HG02884 (cell line): ENCODE measurements at regions not wholly inside any gene's neighbourhood (a gene's known extent, or its start where the extent isn't known, plus 50 kb on each side); places are given as distances from the start of the nearest gene placed in this dataset.
"Not testable (repeated sequence)": the region's sequence is repeated elsewhere in the genome, so short reads cannot be mapped to it uniquely, and the experiment has no call there.

Experiments
- ATAC-seq: cut with Tn5 transposase; IDR thresholded peaks from one replicate; pipeline ENCODE4 v1.9.1; 2021; ENCODE audit warnings: mild to moderate bottlenecking, moderate library complexity; ENCODE audit not compliant: unreplicated experiment

DNA sequence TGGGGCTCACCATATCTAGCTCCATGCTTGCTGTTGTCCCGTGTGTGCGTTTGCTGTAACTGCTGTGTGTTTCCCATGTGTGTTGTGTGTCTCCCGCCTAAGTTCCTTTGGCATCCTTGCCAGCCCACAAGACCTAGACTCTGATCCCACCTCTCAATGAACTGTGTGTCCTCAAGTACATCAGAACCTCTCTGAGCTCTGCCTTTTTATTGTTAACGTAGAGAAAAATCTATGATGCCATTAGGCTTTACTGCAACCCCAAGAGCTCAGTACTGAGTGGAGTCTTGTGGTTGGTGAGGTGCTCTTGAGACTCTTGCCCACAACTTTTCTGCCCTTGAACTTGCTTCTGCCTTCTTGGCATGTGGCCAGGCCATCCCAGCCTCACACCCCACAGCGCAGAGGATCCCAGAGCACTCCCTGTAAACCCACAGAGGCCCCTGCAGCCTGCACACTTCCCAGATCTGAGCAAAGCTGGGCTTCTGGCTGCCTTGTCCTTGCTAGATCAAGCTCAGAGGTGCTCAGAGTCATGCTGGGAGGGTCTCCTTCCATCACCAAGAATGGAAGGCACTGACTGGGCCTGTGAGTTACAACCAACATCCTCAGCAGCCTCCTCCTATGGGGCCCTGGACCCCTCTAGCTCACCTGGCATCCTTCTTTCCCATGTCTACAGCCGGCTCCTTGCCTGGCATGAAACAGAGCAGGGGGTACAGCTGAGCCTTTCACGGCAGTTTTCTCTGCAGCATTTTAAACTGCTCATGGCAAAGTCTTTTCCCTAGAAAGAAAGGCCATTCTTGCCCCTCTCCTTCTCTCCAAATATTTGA, 643.4 kb downstream of the ACTR3B start:
- no peak for ATAC-seq

DNA sequence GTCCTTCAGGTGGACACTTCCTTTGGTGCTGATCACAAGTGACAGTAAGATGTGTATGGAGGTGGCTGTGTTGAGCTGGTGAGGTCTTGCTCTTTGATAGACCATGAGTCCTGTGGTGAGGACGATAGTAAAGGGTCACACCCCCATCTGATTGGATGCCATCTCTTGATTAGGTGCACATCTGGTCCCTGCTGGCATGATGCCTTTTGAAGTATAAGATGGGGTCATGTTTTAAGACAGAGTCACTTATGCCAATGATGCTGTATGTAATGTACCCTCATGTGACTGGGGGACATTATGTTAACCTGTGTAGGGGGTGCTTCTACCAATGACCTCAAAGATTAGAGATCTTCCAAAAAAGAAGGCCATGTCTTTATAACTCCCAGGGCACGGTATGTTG, 644.6 kb downstream of the ACTR3B start:
- no peak for ATAC-seq

DNA sequence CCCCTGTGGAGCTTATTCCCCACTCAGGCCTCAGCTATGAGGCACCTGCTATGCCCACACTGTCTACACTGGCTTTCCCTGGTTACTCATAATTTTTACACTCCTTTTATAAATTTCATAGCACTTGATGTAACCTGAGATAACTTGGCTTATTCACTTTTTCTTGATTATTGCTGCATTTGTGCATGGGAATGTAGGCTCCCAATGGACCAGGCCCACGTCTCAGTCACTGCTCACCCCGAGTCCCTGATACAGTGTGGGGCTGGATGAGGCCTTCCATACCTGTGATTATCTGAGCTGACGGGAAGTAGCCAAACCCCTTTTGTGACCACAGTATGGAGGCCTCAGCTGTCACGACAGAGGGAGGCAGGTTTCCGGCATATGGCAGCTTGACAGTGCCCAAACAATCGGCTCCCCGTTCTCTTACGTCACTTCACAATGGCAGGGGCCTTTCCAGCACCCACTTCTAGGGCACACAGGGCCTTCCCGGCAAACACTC, 645.3 kb downstream of the ACTR3B start:
- no peak for ATAC-seq

DNA sequence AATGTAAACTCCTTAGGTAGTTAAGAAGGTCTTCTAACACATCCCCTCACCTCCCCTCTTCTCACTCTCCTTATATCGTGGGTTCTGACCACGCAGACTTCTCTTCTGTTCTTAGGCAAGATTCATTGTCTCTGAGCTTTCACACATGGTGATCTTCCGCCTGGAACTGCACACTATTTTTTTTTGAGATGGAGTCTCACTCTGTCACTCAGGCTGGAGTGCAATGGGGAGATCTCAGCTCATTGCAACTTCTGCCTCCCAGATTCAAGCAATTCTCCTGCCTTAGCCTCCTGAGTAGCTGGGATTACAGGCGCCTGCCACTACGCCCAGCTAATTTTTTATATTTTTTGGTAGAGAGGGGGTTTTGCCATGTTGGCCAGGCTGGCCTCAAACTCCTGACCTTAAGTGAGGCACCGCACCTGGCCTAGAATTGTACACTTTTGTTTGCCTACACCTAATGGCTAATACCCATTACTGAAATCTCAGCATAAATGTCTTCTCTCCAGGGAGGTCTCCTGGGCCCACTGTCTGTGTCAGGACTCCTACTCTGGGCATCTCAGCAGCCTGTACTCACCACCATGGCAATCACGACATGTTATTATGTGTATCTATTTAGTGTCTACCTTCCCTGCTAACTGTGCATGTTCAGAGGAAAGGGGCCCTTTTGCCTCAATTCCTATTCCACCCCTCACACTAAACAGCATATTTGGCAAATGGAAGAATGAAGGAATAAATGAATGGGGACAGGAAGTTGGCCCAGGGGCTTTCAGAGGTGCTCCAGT, 646.3 kb upstream of the DPP6 start:
- ATAC-seq = no peak

DNA sequence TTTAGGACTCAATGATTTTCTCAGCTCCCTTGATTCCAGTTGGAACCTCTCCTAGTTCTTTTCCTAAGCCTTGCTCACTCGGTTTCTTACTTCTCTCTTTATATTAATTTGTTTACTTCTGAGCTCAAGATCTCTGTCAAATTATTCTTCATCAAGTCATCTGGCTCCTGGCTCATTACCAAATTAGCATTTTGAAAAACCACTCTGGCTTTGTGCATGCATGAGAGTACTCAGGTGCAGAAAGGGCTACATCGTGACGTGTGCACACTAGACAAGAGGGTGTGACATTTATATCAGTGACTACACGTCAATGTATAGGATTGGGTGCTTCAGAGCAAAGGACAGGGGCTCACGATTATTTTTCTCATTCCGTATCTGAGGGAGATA, 645.7 kb upstream of the DPP6 start:
- no peak for ATAC-seq

DNA sequence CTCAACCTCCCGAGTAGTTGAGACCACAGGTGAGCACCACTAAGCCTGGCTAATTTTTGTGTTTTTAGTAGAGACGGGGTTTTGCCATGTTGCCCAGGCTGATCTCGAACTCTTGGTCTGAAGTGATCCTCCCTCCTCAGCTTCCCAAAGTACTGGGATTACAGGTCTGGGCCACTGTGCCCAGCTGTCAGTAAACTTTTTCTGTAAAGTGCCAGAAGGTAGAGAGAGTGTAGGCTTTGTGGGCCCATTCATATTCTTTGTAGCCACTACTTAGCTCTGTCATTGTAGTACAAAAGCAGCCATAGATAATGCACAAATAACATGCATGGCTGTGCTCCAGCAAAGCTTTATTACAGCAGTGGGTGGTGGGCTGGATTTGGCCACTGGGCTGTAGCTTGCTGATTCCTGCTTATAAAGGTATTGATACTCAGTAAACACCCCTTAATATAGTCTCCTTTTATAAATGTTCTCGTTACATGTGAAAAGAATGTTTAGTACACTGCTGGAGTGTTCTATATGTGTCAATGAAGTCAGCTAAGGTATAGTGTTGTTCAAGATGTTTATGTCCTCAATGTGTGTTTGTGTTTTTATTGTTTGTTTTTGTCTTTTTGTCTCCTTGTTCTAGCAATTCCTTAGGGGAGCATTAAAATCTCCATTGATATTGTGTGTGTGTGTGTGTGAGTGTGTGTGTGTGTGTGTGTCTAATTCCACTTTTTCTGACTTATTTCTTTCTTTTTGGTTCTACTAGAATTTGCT, 644.7 kb upstream of the DPP6 start:
- no peak for ATAC-seq

DNA sequence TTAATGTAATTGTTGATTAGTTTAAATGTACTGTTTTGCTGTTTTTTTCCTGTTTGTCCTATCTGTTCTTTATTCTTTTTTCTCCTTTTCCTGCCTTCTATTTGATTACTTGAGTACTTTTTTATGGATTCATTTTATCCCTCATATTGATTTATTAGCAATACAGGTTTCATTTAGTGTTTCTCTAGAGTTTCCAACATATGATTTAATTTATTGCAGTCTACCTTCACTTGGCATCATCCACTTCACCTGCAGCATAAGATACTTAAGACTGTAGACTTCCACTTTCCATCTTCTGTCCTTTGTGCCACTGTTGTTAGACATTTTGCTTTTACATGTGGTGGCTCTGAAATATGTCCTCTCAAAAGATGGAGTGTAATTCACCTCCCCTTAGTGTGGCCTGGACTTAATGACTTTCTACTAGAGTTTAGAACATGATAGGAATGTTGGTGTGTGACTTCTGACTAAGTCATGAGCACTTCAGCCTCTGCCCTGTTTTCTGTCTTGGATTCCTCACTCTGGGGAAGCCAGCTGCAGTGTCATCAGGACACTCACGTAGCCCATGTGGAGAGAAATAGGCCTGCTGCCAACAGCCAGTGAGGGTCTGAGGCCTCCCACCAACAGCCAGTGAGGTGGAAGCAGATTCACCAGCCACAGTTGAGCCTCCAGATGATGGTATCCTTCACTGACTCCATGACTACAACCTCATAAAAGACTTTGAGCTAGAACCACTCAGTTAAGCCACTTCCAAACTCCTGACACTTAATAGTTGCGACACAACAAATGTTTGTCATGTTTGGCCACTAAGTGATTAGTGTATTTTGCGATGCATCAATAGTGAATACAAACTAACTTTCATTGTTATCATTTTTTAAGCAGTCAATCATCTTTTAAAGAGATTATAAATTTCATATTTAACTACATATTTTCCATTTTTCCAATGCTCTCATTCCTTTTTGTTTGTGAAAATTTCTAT, 643.5 kb upstream of the DPP6 start:
- ATAC-seq = no peak

DNA sequence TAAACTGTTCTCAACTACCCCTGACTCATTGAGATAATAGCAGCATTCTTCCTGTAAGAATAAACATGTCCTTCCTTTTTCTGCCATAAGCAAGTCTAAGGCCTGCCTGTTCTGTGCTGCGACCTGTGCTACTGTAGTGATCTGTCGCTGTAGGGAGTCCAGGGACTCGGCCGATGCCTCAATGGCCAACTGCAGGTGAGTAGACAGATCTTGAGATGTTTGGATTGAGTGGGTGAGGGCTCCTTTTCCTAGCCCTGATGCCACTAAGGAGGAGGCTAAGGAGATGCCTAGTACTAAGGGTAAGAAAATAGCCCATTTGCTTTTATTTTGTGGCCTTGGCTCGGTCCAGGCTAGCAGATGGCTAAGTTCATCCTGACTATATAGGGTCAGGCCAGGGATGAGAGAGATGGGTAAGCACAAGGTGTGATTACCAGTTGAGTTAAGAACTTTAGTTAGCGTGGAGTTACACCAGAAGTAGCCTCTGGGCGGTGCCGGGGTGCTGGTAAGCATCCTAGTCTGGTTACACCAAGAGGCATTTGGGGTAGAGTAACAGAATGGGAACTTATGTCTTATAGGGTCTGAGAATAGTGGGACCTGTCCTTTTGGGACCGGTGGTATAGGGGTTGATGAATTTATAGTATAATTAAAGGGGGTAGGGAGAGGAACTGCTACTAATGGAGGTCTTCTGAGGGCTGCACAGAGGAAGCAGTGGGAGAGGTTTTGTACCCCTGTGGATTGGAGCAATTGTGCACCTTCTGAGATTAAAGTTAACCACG, 642.4 kb upstream of the DPP6 start:
- not testable (repeated sequence) for ATAC-seq

DNA sequence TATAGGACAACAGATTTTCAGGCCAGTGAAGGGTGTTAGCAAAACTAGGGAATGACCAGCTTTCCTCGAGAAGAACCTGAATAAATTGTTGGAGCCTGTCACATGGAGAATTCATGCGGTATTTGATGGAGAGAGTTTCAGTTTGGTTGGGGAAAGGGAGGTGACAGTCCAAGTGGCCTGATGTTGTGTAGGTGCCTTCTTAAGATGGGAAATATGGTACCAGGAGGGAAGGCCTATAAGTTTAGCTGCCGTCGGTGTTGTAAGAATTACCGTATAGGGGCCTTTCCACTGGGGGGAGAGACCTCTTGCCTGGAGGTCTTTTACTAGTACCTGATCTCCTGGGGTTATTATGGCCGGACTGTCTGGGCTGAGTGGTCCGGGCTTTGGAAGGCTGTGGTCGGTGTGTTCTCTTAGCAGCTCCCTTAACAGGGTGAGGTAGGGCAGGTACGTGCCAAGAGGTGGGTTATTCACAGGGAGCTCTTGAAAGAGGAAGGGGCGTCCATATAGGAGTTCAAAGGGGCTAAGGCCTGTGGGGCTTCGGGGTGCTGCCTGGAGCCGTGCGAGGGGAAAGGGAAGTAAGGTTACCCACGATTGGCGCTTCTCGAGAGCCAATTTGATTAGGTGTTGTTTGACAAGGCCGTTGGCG, 641.1 kb upstream of the DPP6 start:
- ATAC-seq = not testable (repeated sequence)

DNA sequence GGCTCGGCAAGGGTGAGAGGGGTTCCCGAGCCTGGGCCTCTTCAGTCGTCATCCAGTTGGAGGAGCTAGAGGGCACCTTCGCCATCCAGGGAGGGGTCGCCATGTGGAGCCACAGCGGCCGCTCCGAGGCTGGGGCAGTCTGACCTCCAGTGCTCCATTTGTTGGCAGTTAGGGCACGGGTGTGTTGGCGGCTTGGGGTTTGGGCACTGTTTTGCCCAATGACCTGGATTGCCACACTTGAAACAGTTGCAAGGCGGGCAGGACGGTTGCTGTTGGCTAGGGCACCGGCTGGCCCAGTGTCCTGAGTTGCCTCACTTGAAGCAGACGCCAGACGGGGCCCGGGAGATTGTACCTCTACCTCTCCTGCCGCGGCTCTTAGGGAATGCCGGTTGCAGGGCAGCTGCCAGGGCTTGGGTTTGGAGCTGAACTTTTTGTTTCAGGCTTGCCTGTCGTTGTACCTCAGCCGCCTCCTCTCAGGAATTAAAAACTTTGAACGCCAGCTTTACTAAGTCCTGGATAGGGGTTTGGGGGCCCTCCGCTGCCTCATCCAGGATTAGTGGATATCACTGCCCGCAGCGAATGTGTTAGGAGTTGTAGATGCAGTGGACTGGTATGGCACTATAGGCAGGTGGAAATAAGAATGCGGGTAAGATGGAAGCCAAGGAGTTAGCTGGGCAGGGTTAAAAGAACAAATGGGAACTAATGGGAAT, 639.9 kb upstream of the DPP6 start:
- not testable (repeated sequence) for ATAC-seq

DNA sequence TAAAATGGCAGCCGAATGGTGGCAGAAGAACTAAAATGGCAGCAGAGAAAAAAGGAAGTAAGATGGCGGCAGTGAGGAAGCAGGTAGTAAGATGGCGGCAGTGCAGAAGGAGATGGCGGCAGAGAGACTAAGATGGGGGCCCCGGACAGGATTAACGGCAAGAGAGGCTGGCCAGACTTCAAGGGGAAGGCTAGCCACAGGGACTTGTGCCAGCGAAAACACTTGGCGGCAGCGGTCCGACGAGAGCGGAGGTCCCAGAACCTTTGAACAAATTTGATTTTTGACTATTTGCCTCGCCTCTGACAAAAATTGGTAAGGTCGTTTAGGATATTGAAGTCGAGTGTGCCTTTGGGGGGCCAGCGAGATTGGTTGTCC, 639.4 kb upstream of the DPP6 start:
- not testable (repeated sequence) for ATAC-seq

DNA sequence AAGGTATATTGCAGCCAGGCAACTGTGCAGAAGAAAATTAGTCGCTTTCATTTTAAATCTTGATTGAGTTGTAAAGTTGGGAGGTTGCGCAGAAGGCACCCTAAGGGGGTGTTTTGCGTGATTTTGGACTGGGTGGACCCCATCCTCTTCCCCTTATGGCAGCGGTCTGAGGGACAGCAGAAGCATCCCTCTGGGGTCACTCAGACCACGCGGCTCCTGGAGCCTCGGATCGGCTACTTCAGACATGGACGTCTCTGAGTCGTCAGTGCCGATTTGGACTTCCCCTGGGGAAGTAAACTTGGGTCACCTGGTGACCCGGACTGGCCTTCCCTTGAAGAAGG, 639.0 kb upstream of the DPP6 start:
- no peak for ATAC-seq

DNA sequence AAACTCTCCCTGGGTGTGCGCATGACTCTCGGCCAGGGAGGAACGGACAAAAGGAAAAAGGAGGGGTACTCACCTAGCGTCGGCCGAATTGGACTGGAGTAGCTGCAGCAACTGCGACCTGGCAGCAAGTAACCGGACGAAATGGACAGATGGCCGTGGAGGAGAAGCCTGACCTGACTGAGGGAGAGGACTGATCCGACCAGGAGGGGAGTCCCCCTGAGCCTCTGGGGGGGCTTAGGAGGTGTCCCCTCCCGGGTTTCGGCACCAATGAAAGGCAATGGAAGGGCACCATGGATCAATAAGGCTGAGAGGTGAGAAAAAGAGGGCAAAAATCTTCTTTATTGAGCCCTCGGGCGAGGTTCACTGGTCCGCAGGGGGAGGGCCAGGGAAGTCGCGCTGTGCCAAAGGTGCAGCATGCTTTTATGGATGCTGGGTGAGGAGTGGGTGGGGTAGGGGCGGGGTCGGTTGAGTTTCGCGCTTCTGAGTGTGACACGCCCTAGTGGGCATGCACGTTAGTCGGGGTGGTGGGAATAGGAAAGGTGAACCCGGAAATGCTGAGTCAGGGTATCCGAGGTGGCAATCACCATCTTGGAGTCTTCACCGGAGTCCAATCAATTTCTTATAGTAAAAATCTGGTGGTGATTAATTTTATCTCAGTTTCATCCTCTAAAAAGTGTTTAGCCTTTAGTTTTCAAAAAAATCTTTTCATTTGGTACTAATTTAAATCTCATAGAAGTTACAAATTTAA, 638.5 kb upstream of the DPP6 start:
- no peak for ATAC-seq

DNA sequence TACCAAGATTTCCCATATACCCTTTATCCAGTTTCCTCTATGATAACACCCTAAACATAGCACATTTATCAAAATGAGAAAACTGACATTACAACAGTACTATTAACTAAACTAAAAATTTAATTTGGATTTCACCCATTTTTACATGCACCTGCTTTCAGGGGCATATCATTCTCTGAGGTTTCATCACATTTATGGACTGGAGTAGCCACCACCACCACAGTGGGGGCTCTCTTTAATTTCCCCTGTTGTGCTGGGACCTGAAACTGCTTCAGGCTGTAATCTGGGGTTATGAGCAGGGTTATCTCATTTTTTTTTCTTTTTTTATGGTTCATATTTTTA, 637.9 kb upstream of the DPP6 start:
- ATAC-seq = no peak

DNA sequence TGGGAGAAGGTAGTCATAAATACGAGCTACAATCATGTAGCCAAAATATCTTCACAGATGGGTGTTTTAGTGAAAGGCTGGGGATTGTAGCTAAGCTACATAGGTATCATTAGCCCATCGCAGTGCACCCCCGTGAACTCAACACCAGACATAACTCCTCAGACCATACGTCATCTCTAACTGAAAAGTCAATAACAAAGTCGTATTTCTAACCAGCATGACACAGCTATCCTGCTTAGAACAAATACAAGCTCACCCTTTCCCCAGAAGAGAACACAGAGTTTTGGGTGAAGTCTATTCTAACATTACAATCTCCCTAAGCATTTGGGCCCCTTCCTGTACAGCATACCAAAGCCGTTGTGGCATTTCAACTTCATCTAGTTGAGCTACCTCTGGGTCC, 636.6 kb upstream of the DPP6 start:
- ATAC-seq = no peak

DNA sequence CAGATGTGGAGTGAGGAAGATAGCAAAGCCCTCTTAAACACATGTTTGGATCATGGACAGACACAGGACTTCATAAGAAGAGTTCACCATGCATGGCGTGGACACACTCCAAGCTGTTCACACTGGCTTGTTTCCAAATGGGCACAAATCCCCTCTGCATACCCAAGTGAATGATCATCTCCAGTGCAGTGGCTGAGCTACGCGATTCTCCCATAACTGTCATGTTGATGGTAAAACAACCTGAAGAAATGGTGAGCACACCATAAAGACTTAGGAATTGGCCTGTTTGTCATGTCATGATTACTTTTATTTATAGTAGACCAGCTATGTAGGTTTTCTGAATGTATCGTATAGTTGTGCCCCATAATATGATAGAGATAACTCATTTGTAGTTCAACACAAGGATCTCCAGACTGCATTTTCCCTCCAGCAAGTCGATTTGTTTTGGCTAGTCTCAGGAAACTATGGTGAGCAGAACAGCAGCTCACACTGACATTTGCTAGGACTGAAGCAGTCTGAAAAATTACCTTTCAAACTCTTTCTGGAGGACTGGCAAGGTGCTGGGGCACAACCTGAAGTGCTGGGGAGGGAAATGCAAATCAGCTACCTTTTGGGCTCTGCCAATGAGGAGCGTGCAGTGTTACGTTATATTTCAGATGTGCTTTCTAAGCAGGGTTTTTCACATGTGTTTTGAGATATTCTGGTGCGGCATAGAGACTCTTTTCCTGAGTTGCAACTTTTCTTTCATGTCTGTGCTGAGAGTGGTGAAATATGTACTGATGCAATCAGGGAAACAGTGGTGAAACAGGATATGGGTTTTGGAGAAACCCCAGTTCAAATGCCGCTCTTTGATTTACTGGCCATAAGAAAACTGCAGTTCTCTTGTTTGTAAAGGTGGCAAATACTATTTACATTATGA, 629.6 kb upstream of the DPP6 start:
- no peak for ATAC-seq

DNA sequence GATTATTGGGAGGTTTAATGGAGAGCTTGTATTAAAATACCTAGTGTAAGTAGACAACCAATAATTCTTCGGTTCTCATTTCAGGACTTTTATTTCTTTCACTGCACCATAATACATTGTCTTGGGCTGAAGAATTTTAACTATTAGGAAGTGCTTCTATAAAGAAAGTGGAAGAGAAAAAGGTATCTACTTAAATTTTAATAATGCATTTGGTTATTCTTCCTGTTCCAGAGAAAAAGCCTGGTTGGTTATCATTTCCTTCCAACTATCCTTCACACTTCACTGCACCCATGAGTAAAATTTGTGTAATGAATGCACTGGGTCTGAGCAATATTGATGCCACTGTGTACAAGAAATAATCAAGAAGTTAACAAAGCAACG, 629.0 kb upstream of the DPP6 start:
- no peak for ATAC-seq
